GM19372 (cell line): ENCODE measurements at regions not wholly inside any gene's neighbourhood (a gene's known extent, or its start where the extent isn't known, plus 50 kb on each side); places are given as distances from the start of the nearest gene placed in this dataset.
"Not testable (repeated sequence)": the region's sequence is repeated elsewhere in the genome, so short reads cannot be mapped to it uniquely, and the experiment has no call there.

Experiments
- ATAC-seq: cut with Tn5 transposase; IDR thresholded peaks from one replicate; pipeline ENCODE4 v1.9.1; 2021; ENCODE audit warnings: mild to moderate bottlenecking, low read depth, moderate library complexity; ENCODE audit not compliant: unreplicated experiment

GRCh38 chr4:71204056-71204455, 134.8 kb upstream of the SLC4A4 start:
- no peak for ATAC-seq

GRCh38 chr4:71206763-71207162, 132.1 kb upstream of the SLC4A4 start:
- no peak for ATAC-seq

- ATAC-seq, result no peak
Measured at GRCh38 chr4:71209161-71209560, 129.7 kb upstream of the SLC4A4 start.

GRCh38 chr4:71210823-71211222, 128.0 kb upstream of the SLC4A4 start:
- no peak for ATAC-seq

GRCh38 chr4:71211748-71212147, 127.1 kb upstream of the SLC4A4 start:
- ATAC-seq, result no peak

GRCh38 chr4:71212216-71212615, 126.6 kb upstream of the SLC4A4 start:
- no peak for ATAC-seq

- ATAC-seq, result no peak
Measured at GRCh38 chr4:71214578-71214977, 124.2 kb upstream of the SLC4A4 start.

- no peak for ATAC-seq
Measured at GRCh38 chr4:71216316-71216959, 122.4 kb upstream of the SLC4A4 start.

- ATAC-seq, result no peak
Measured at GRCh38 chr4:71217688-71218087, 121.1 kb upstream of the SLC4A4 start.

- not testable (repeated sequence) for ATAC-seq
Measured at GRCh38 chr4:71220848-71221247, 118.0 kb upstream of the SLC4A4 start.

- no peak for ATAC-seq
Measured at GRCh38 chr4:71221510-71222466, 117.0 kb upstream of the SLC4A4 start.

GRCh38 chr4:71222661-71223060, 116.2 kb upstream of the SLC4A4 start:
- ATAC-seq, result no peak

GRCh38 chr4:71229477-71230270, 109.1 kb upstream of the SLC4A4 start:
- peak; percentile 52 for ATAC-seq

- ATAC-seq, result no peak
Measured at GRCh38 chr4:71230271-71231128, 108.3 kb upstream of the SLC4A4 start.

- ATAC-seq, result no peak
Measured at GRCh38 chr4:71231129-71232055, 107.4 kb upstream of the SLC4A4 start.

GRCh38 chr4:71232056-71232430, 106.8 kb upstream of the SLC4A4 start:
- ATAC-seq, result no peak

- no peak for ATAC-seq
Measured at GRCh38 chr4:71232846-71233245, 106.0 kb upstream of the SLC4A4 start.

GRCh38 chr4:71235311-71236201, 103.3 kb upstream of the SLC4A4 start:
- no peak for ATAC-seq
